ENCODE measurements at regions not wholly inside any gene's neighbourhood (a gene's known extent, or its start where the extent isn't known, plus 50 kb on each side); places are given as distances from the start of the nearest gene placed in this dataset.

- TF ChIP-seq SREBF2 (IDR thresholded peaks at IDR 0.05) (no peak), POLR2A (IDR thresholded peaks at IDR 0.05; ENCODE audit: low read length) (no peak)
Measured at GRCh38 chr1:239558559-239558958, 172.2 kb downstream of the CHRM3 start.

Measured in A549 (cell line).